ENCODE measurements at regions not wholly inside any gene's neighbourhood (a gene's known extent, or its start where the extent isn't known, plus 50 kb on each side); places are given as distances from the start of the nearest gene placed in this dataset.

GRCh38 chr4:89541998-89542397 lies 234.4 kb upstream of the GPRIN3 start:
- no peak for DNase-seq

DNA sequence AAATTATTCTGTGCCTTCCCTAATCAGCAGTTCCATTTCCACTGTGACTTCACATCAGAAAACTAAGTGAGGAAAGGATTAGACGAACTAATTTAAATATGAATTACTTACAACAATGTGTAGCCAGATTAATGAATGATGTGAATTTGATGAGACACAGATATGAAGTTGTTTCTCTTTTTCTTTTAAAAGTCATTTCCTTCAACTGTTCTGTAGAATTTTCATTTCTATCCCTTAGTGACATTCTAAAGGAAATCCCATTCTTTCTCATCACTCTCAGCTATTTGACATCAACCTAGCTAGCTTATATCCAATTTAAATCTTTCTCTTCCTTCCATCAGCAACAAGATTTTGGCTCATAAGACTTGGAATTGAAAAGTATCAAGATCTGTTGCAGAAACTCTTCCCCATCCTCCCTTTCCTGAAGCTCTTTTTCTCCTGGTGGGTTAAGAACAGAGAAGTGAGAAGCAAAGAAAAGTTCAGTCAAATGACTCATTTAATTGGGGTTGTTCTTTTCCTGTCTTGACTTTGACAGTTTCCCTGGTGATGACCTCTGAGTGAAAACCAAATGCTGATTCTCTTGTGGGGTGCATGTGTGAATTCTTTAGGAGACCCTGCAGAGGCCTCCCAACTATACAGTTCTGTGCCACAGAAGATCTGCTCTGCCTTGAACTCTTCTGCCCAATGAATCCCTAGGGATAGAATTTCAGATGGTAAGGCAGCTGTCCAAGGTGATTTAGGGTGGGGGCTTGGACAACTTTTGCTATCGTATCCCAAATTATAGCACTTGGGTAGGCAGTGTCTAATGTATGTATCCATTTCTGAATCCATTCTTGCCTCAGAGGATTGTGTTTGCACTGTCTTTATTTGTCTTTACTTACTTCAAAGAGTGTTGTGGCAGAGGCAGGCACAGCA lies 232.5 kb upstream of the GPRIN3 start:
- DNase-seq, result no peak

GRCh38 chr4:89539374-89539773 lies 231.8 kb upstream of the GPRIN3 start:
- no peak for DNase-seq

DNA sequence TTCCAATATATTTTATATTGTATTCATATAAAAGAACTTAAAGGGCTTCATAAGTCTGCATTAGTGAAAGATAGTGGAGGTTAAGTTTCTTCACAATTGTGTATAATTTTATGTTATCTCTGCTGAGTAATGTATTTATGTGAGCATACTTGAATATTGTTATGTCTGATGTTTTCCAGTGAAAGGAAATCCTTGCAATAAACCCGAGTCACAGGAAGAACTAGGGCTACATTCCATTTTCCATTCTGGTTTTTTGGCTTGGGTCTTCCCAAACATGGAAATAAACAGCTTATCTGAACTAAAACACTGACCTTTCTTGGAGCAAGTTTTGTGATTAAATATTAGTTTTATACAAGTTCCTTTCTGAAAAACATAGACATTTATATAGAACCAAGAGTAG lies 231.3 kb upstream of the GPRIN3 start:
- no peak for DNase-seq

GRCh38 chr4:89538171-89538570 lies 230.6 kb upstream of the GPRIN3 start:
- DNase-seq, result no peak

GRCh38 chr4:89537281-89537680 lies 229.7 kb upstream of the GPRIN3 start:
- DNase-seq, result no peak

DNA sequence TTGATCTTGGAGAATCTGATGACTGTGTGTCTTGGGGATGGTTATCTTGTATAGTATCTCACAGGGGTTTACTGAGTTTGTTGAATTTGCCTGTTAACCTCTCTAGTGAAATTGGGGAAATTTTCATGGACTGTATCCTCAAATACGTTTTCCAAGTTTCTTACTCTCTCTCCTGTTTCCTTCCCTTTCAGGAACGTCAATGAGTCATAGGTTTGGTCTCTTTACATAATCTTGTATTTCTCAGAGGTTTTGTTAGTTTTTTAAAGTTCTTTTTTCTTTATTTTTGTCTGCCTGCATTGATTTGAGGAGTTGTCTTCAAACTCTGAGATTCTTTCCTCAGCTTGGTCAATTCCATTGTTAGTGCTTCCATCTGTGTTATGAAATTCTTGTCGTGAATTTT lies 227.7 kb upstream of the GPRIN3 start:
- DNase-seq, result no peak

DNA sequence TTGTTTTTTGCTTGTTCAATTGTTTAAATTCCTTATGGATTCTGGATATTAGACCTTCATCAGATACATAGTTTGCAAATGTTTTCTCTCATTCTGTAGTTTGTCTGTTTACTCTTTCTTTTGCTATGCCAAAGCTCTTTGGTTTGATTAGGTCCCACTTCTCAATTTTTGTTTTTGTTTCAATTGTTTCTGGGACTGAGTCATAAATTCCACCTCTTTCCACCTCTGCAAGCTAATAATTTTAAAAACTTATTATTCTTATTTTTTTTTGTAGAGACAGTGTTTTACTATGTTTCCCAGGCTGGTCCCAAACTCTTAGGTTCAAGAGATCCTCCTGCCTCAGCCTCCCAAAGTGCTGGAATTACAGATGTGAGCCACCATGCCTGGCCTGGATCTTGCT lies 226.8 kb upstream of the GPRIN3 start:
- DNase-seq, result no peak

- no peak for DNase-seq
Measured at GRCh38 chr4:89531932-89532640, 224.5 kb upstream of the GPRIN3 start.

DNA sequence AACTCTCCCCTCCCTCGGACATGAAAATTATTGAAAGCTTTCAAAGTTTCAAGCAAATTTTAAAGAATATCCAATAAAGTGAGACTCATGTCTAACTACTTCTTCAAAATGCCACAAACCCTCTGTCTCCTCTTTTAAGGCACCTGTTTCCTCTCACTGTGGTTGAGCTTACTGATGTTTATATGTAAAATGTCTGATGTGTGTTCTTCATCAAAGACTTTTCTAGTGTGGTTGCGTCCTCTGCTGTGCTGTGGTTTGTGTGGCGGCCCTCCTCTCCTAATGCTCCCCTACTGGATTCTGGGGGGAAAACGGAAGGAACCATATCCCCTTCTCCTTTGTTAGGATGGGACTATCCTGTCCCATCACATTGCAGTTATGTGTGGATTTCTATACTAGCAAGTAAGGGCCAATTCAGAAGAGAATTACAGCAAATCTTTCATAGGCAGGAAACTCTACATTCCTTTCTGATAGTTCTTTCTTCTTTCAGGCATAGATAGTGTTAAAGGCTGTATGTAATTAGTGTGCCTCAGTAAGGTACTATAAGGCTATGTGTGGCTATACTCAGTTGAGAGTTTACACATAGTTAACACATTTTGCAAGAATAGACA lies 221.0 kb upstream of the GPRIN3 start:
- DNase-seq, result peak; percentile 10

DNA sequence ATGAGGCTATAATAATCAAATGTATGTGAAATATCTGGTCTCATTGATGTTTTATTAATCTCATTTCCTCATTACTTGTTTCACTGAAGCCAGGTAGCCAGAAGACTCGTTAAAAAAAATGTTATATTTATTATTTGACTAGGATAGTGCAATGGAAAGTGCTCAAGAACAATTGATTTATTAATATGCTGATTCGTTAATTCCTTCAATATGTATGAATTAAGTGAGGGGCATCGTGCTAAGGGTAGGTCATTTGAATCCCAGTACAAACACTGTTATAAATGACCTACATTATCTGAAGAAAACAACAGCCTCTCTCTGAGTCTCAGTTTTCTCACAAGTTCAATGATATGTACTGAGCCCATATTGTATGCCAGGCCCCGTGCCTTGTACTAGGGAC lies 214.2 kb upstream of the GPRIN3 start:
- no peak for DNase-seq

DNA sequence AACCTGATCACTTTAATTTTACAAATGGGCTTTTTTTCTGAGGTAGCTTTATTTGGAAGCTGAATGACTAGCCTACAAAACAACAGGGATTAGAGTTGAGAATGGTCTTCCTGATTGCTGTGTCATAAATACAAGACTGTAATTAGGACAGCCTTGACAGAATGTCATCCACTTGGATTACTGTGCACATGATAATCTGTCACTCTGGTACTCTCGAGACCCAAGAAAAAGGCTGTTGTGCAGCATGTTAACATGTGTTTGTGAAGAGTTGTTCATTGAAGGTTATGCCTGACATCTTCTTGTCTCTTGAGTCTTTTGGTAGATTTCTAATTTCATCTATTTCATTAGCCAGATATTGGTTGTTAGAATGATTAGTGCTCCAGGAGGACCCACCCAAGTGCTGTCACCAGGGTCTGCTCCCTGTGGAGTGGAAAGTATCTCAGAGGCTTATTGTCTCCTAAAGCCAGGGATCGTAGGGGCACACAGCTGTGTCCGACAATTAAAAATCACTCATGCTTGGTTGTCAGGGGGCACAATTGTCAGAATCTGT lies 212.2 kb upstream of the GPRIN3 start:
- no peak for DNase-seq

DNA sequence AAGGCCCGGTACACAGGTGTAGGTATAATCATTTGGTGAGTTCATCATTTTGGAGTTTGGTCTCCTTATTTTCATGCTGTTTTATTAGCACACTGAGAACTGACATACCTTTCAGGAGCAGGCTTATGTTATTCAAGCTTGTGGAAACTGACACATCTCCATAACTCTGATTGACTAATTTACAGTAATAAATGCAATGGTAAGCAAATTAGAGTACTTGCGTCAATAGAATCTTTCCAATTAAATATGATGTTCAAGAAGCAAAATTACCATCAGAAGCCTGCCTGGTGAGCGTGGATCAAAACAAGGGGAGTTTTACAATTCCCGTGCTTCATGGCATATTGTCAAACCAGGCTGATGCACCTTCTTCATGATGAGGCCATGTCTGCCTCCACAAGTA lies 210.7 kb upstream of the GPRIN3 start:
- no peak for DNase-seq

- DNase-seq, result no peak
Measured at GRCh38 chr4:89514811-89515210, 207.2 kb upstream of the GPRIN3 start.

DNA sequence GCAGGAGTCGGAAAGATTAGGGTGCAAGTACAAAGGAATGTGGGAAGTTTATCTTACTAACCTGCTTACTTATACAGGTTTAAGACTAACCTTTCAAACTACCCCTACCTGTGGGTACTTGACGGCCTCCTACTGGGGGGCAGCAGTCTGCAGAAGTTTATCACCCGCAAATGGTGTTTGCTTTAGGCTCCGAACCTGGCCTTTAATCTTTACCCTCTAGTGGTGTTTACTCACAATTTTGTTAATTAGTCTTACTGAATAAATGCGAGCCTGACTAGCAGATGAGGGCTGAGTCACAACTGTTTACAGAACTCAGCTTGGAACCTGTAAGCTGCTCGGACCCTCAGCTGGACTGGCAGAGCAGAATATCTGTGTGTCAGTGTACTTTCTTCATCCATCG lies 204.2 kb upstream of the GPRIN3 start:
- DNase-seq, result no peak

DNA sequence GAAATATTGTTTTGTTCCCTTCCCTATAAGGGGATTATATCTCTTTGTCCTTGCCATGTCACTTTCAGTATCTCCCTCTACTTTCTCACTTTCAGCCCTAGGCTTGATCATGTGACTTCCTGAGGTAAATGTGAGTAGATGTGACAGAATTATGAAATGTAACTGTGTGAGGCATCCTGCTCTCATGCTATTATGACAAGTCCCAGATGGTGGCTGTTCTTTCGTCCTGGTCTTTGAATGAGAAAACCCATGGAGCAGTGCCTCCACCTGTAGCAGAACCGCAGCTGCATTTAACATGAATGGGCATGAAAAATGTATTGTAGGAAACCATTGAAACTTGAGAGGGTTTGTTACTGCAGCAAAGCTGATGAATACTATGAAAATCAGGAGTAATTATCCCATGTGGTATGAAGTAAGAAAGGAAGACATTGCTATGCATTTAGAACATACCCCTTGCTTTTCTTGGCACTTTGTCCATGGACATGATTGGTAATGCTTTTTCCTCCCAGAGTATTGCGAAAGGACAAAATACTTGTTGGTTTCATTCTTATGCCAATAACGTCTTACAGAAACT lies 202.2 kb upstream of the GPRIN3 start:
- DNase-seq, result no peak

GRCh38 chr4:89506866-89507491 lies 199.4 kb upstream of the GPRIN3 start:
- no peak for DNase-seq

DNA sequence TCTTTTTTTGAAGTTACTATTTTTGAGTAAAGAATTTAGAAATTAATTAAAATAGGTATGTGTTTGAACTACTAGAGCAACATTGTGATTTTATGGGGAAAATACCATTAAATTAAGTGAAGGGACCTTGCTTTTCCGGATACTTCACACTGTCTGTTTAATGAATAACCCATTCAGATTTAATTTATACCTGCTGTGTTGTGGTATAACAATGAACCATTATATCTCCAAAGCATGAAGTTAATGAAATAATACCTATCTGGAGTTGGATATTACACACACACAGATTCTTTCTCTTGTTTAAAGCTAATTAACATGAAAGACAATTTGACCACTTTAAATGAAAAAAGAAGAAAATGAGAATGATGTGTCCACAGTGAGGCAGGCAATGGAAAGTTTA lies 195.0 kb upstream of the GPRIN3 start:
- no peak for DNase-seq

- no peak for DNase-seq
Measured at GRCh38 chr4:89497517-89498308, 190.1 kb upstream of the GPRIN3 start.

GRCh38 chr4:89496851-89497250 lies 189.3 kb upstream of the GPRIN3 start:
- DNase-seq, result no peak

DNA sequence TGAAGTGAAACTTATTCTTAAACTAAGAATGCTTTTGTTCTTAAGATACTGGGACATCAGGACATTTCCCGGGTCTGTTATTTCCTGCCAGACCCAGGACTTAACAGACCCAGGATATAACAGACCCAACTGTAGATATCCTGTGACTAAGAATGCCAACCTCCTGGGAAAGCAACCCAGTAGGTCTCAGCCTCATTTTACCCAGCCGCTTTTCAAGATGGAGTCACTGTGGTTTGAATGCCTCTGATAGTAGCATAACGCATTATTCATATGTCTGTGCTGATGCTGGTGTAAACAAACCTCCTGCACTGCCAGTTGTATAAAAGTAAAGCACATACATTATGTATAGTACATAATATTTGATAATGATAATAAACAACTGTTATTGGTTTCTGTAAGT lies 185.8 kb upstream of the GPRIN3 start:
- no peak for DNase-seq

- DNase-seq, result no peak
Measured at GRCh38 chr4:89492581-89493071, 185.0 kb upstream of the GPRIN3 start.
